Ascending aorta (tissue), 2 donors: ENCODE measurements at regions not wholly inside any gene's neighbourhood (a gene's known extent, or its start where the extent isn't known, plus 50 kb on each side); places are given as distances from the start of the nearest gene placed in this dataset.

Experiments used
- DNase-seq, 2 donors: peaks; one replicate each; pipeline ENCODE4 v3.0.0-alpha.2; 2019; ENCODE audit warnings: low spot score in 2 of 2
- H3K27ac ChIP-seq, 2 donors: fragments of 200-600 bp; sonication (generic); one replicate each; pipeline ENCODE4 v1.5.1; 2016 to 2017; ENCODE audit warnings: mild to moderate bottlenecking in 1 of 2
- H3K27me3 ChIP-seq: fragments of 200-600 bp; sonication (generic); one replicate; pipeline ENCODE4 v1.5.1; 2017
- H3K36me3 ChIP-seq, 2 donors: fragments of 200-600 bp; sonication (generic); one replicate each; pipeline ENCODE4 v1.5.1; 2016
- H3K4me1 ChIP-seq, 2 donors: fragments of 200-600 bp; sonication (generic); one replicate each; pipeline ENCODE4 v1.5.1; 2016 to 2017; ENCODE audit warnings: mild to moderate bottlenecking in 1 of 2
- H3K4me3 ChIP-seq, 2 donors: fragments of 200-600 bp; sonication (generic); one replicate each; pipeline ENCODE4 v1.5.1; 2016 to 2017; ENCODE audit warnings: mild to moderate bottlenecking in 1 of 2
- H3K9me3 ChIP-seq, 2 donors: fragments of 200-600 bp; sonication (generic); one replicate each; pipeline ENCODE4 v1.5.1; 2016
- CTCF ChIP-seq, 3 experiments: fragments of 200-600 bp in 2 of 3; fragments of 450-650 bp in 1 of 3; sonication (generic) in 2 of 3; IDR thresholded peaks; one replicate each; pipeline ENCODE4 v1.5.1; 2016 to 2019; ENCODE audit warnings: antibody characterized with exemption in 3 of 3, mild to moderate bottlenecking in 1 of 3, moderate library complexity in 1 of 3
- intact Hi-C: fragments of 100-400 bp; cut with DNase I; formaldehyde crosslinking; loops from one replicate; pipeline ENCODE4 v1.15.1; 2023

GRCh38 chr9:126261584-126262356 is 64.9 kb upstream of the MVB12B start:
- intact Hi-C loops, result no loop called here
- H3K27ac ChIP-seq, result no peak overlapping the region
- H3K27me3 ChIP-seq, result no peaks in the 10 kb centered on the region
- no peak for DNase-seq
- H3K36me3 ChIP-seq, result no peaks in the 10 kb centered on the region
- H3K9me3 ChIP-seq, result no peaks in the 10 kb centered on the region
- no peak for TF ChIP-seq CTCF (IDR thresholded peaks at IDR 0.05)
- H3K4me3 ChIP-seq, result no peak overlapping the region
- H3K4me1 ChIP-seq, result no peaks in the 10 kb centered on the region

GRCh38 chr9:126262738-126263137 is 63.9 kb upstream of the MVB12B start:
- no peak overlapping the region for H3K4me3 ChIP-seq
- intact Hi-C loops, result no loop called here
- no peaks in the 10 kb centered on the region for H3K9me3 ChIP-seq
- no peaks in the 10 kb centered on the region for H3K27me3 ChIP-seq
- no peaks in the 10 kb centered on the region for H3K4me1 ChIP-seq
- TF ChIP-seq CTCF (IDR thresholded peaks at IDR 0.05), result no peak
- DNase-seq, result no peak
- H3K36me3 ChIP-seq, result no peaks in the 10 kb centered on the region
- no peak overlapping the region for H3K27ac ChIP-seq

- intact Hi-C loops, result no loop called here
Observed at GRCh38 chr9:126270556-126270955, 56.1 kb upstream of the MVB12B start.

GRCh38 chr9:126275386-126276001 is 51.1 kb upstream of the MVB12B start:
- Histone ChIP-seq H3K27ac (no peak overlapping the region), H3K36me3 (no peaks in the 10 kb centered on the region)

More at GRCh38 chr9:126270556-126270955, 56.1 kb upstream of the MVB12B start:
- Histone ChIP-seq H3K9me3 (no peaks in the 10 kb centered on the region), H3K36me3 (no peaks in the 10 kb centered on the region), H3K4me3 (no peak overlapping the region), H3K27ac (no peak overlapping the region), H3K27me3 (no peaks in the 10 kb centered on the region), H3K4me1 (no peaks in the 10 kb centered on the region)
- no peak for TF ChIP-seq CTCF (IDR thresholded peaks at IDR 0.05)
- DNase-seq, result no peak

GRCh38 chr9:126276056-126276728 is 50.4 kb upstream of the MVB12B start:
- Histone ChIP-seq H3K36me3 (no peaks in the 10 kb centered on the region), H3K27ac (no peak overlapping the region), H3K27me3 (no peaks in the 10 kb centered on the region), H3K9me3 (peaks cover 0 to 7% of the 10 kb centered on the region in 2 donors), H3K4me1 (no peaks in the 10 kb centered on the region), H3K4me3 (no peak overlapping the region)
- intact Hi-C loops, result no loop called here
- no peak for TF ChIP-seq CTCF (IDR thresholded peaks at IDR 0.05)
- DNase-seq, result no peak

More at GRCh38 chr9:126275386-126276001, 51.1 kb upstream of the MVB12B start:
- Histone ChIP-seq H3K27me3 (no peaks in the 10 kb centered on the region), H3K9me3 (peaks cover 0 to 7% of the 10 kb centered on the region in 2 donors), H3K4me3 (no peak overlapping the region), H3K4me1 (no peaks in the 10 kb centered on the region)
- intact Hi-C loops, result no loop called here
- DNase-seq, result no peak
- no peak for TF ChIP-seq CTCF (IDR thresholded peaks at IDR 0.05)
